GM18520 (cell line): ENCODE measurements at regions not wholly inside any gene's neighbourhood (a gene's known extent, or its start where the extent isn't known, plus 50 kb on each side); places are given as distances from the start of the nearest gene placed in this dataset.

Source experiments
- ATAC-seq: cut with Tn5 transposase; IDR thresholded peaks from one replicate; pipeline ENCODE4 v1.9.1; 2021; ENCODE audit not compliant: unreplicated experiment

- ATAC-seq: no peak
Measured at GRCh38 chr19:32141840-32142511, 203.4 kb upstream of the ZNF507 start.

DNA sequence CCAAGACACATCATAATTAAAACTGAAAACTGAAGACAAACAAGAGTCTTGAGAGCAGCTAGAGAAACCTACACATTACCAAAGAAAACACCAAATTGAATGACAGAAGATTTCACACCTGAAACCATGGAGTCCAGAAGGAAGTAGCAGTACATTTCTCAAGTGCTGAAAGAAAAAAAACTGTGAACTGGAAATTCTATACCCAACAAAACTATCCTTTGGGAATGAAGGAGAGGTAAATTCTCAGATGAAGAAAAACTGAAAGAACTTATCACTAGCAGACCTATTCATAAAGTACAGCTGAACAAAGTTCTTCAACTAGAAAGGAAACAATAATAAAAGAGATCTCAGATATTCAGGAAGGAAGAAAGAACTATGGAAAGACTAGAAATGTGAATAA is 198.7 kb upstream of the ZNF507 start:
- no peak for ATAC-seq

GRCh38 chr19:32150605-32151004 is 194.8 kb upstream of the ZNF507 start:
- no peak for ATAC-seq

- ATAC-seq: no peak
Measured at GRCh38 chr19:32154418-32154817, 191.0 kb upstream of the ZNF507 start.

GRCh38 chr19:32164384-32164992 is 180.9 kb upstream of the ZNF507 start:
- no peak for ATAC-seq

GRCh38 chr19:32165141-32165540 is 180.3 kb upstream of the ZNF507 start:
- no peak for ATAC-seq

DNA sequence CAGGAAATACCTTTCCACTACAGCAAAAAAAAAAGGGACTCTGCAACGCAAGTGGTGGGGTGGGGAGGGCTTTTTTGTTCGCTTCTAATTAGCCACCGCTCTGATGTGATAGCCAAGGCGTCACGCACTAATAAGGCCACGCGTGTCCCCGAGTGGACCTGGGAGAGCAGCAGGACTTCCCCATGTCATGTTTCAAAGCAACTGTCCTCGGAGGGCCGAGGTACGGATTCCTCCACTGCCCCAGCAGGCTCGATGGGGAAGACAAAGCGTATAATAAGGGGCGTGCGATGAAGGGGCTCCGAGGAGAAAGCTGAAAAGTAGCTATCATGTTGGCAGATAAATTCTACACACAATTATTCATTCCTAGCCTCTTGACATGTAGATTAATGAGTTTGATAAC is 179.7 kb upstream of the ZNF507 start:
- no peak for ATAC-seq

DNA sequence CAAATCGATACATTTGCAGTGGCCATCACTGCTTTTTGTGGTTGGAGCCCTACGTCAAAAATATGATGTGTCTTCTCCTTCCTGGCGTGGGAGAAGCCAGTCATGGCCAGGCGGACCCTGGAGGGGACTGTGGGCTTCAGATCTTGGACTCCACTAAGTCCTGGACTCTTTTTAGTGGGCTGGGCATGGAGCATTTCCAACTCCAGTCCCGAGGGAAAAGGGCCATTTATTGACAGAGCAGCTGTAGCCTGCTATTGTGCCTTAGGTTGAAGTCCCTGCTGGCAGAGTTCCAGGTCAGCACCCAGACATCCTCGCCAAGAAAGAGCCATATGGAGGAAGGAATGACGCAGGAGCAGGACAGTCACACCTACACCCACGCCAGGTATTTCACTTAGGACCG is 179.2 kb upstream of the ZNF507 start:
- no peak for ATAC-seq

DNA sequence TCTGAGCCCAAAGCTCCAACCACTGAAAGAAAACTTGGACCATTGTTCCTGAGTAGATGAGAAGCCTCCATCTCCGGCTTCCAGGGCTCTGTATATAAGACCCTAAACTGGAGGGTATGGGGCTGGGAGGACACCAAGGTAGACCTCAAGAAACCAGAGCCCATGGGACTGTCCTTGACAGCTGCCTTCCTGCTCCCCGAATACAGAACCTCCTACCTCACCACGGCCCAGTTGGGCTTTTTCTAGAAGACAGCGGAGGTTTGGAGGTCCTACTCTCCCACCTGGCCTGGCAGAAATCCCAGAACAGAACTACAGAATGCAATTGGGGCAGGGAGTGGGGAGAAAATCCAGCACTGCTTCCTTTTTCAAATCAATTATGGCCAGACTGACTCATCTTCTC is 177.3 kb upstream of the ZNF507 start:
- ATAC-seq: no peak

DNA sequence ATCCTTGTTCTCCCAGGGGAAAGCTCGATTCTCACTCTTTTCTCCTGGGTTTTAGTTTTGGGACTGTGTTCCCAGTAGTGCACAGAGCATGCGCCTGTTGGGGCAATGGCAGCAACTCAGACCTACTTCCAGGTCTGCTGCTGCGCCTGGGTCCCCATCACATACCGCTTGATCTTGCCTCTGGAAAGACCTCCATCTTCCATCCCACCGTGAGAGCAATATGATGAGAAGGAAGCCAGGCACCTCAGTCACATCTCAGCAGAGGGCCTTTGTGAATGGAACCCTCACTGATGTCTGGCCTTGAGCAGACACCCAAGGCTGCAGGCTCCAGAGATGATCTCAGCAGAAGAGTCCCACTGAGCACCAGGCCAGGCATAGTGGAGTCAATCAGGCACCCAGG is 176.8 kb upstream of the ZNF507 start:
- ATAC-seq: no peak

GRCh38 chr19:32171719-32172151 is 173.7 kb upstream of the ZNF507 start:
- ATAC-seq: no peak

DNA sequence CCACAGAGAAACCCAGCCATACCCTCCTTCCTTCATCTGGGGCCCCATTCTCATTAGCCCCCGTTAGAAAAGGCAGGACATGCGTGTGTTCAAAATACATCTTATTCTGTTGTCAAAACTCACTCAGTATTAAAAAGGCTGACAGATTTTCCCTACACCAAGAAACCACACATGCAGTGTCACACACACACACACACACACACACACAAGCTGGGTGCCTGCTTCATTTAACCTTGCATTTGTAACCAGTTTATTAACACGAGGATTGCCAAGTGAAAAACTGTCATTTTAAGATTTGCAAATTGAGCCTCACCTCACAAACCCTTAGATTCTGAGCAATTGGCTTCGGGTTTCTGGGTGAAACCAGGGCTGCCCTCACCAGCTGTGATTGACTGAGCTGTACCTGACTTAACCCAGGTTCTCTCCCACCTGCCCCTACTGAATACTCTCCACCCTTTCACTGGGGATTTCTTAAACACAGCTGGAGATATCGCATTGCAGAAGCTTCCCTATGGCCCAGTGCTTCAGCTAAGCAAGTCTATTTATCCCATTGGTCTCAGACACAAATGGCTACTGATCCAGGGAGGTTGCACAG is 172.7 kb upstream of the ZNF507 start:
- ATAC-seq: no peak

GRCh38 chr19:32173836-32174235 is 171.6 kb upstream of the ZNF507 start:
- ATAC-seq: no peak

- ATAC-seq: no peak
Measured at GRCh38 chr19:32174386-32175113, 170.9 kb upstream of the ZNF507 start.

GRCh38 chr19:32176591-32176990 is 168.8 kb upstream of the ZNF507 start:
- ATAC-seq: no peak

- ATAC-seq: no peak
Measured at GRCh38 chr19:32177686-32178085, 167.7 kb upstream of the ZNF507 start.

GRCh38 chr19:32178401-32178800 is 167.0 kb upstream of the ZNF507 start:
- ATAC-seq: no peak

- ATAC-seq: no peak
Measured at GRCh38 chr19:32178956-32179355, 166.5 kb upstream of the ZNF507 start.

GRCh38 chr19:32181216-32181920 is 164.0 kb upstream of the ZNF507 start:
- no peak for ATAC-seq

DNA sequence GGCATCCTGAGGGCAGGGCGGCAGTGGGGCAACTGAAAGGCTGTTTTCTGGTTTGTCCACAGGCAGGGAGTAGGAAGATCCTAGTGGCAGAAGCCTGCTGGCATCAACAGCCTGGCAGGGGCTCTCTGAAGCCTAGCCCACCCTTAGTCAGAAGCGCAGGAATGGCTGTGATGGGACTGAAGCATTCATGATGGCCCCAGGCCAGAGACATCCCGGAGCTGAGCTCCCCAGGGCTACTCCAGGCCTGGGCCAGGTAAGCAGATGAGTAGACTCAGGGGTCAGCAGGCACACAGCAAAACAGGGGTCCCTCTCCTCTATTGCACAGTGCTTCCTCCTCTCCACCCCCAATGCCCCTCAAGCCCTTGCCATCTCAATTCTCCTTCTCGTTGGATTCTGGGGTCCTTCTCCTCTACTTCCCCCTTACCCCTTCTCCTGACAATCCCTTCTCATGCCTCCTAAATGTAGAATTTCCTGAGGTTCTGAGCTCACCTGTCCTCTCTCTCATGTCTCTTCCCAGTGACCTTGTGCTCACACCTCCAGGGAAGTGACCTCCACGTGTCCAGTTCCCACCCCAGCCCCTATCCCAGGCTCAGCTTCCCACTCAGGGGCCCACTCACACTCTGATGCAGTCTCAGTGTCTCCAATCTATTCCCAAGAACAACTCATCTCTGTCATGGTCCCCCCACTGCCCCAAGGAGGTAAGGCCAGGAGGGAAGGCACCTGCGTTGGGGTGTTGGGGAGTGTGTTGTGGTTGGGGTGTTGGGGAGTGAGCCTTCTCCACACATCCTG is 158.7 kb upstream of the ZNF507 start:
- ATAC-seq: no peak
